Breast epithelium (tissue), 4 donors: ENCODE measurements at regions not wholly inside any gene's neighbourhood (a gene's known extent, or its start where the extent isn't known, plus 50 kb on each side); places are given as distances from the start of the nearest gene placed in this dataset.

Experiments used
- DNase-seq, 2 donors: peaks; one replicate each; pipeline ENCODE4 v3.0.0-alpha.2; 2019; ENCODE audit warnings: low spot score in 2 of 2
- H3K27ac ChIP-seq, 2 donors: fragments of 200-600 bp; sonication (generic) in 1 of 2; one replicate each; pipeline ENCODE4 v1.5.1; 2016 to 2019; ENCODE audit warnings: mild to moderate bottlenecking in 1 of 2
- H3K27me3 ChIP-seq, 2 donors: fragments of 200-600 bp; sonication (generic) in 1 of 2; one replicate each; pipeline versions ENCODE4 v1.5.1 to v1.6.0; 2017 to 2019; ENCODE audit warnings: control low read depth in 1 of 2, mild to moderate bottlenecking in 1 of 2
- H3K36me3 ChIP-seq: fragments of 200-600 bp; one replicate; pipeline ENCODE4 v1.5.1; 2019
- H3K4me1 ChIP-seq, 2 donors: fragments of 200-600 bp; sonication (generic); one replicate each; pipeline ENCODE4 v1.5.1; 2016 to 2019; ENCODE audit warnings: control low read depth in 1 of 2
- H3K4me3 ChIP-seq, 3 donors: fragments of 200-600 bp; sonication (generic); 1 replicate in 2 of 3; 2 replicates in 1 of 3; pipeline ENCODE4 v1.5.1; 2016 to 2019; ENCODE audit warnings: mild to moderate bottlenecking in 3 of 3, moderate library complexity in 2 of 3
- H3K9me3 ChIP-seq, 2 donors: fragments of 200-600 bp; sonication (generic) in 1 of 2; one replicate each; pipeline ENCODE4 v1.5.1; 2016 to 2019; ENCODE audit warnings: control low read depth in 1 of 2
- CTCF ChIP-seq, 3 donors: fragments of 450-650 bp; IDR thresholded peaks; one replicate each; pipeline ENCODE4 v1.5.1; 2016 to 2017; ENCODE audit warnings: antibody characterized with exemption in 3 of 3, mild to moderate bottlenecking in 3 of 3, moderate library complexity in 3 of 3
- POLR2A ChIP-seq: fragments of 450-650 bp; IDR thresholded peaks from one replicate; pipeline ENCODE4 v1.6.1; 2016; ENCODE audit warnings: antibody characterized with exemption, mild to moderate bottlenecking, moderate library complexity
- POLR2AphosphoS5 ChIP-seq, 3 donors: sonication (generic); formaldehyde crosslinking; IDR thresholded peaks; one replicate each; pipeline ENCODE4 v1.6.1; 2017; ENCODE audit warnings: antibody characterized with exemption in 3 of 3
- intact Hi-C: fragments of 100-400 bp; cut with DNase I; formaldehyde crosslinking; loops from one replicate; pipeline ENCODE4 v1.15.1; 2023; ENCODE audit warnings: low total_unique reads

DNA sequence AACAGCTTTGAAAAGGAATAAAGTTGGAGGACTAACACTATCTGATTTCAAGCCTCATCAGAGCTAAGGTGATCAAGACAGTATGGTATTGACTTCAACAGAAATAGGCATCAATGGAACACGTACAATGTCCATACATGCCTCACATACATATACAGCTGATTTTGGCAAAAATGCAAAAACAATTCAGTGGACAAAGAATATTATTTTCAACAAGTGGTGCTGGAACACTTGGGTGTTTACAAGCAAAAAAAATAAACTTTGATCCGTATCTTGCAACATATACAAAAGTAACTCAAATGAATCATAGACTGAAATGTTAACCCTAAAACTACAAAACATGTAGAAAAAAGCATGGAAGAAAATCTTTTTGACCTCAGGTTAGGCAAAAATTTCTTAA is 141.9 kb upstream of the ZC3H11B start:
- Histone ChIP-seq H3K4me1 (no peaks in the 10 kb centered on the region), H3K4me3 (no peak overlapping the region), H3K27me3 (no peaks in the 10 kb centered on the region), H3K27ac (no peak overlapping the region), H3K9me3 (no peaks in the 10 kb centered on the region), H3K36me3 (no peaks in the 10 kb centered on the region)
- intact Hi-C loops = no loop called here
- no peak for DNase-seq
- TF ChIP-seq POLR2AphosphoS5 (IDR thresholded peaks at IDR 0.05) = no peak
- no peak for TF ChIP-seq CTCF (IDR thresholded peaks at IDR 0.05)

- DNase-seq = no peak
- intact Hi-C loops = no loop called here
- H3K36me3 ChIP-seq = no peaks in the 10 kb centered on the region
- H3K4me3 ChIP-seq = no peak overlapping the region
- no peak overlapping the region for H3K27ac ChIP-seq
- no peaks in the 10 kb centered on the region for H3K27me3 ChIP-seq
- no peak for TF ChIP-seq POLR2AphosphoS5 (IDR thresholded peaks at IDR 0.05)
- no peak for TF ChIP-seq POLR2A
- TF ChIP-seq CTCF (IDR thresholded peaks at IDR 0.05) = no peak
- H3K4me1 ChIP-seq = no peaks in the 10 kb centered on the region
- no peaks in the 10 kb centered on the region for H3K9me3 ChIP-seq
Measured at GRCh38 chr1:219753914-219754313, 141.0 kb upstream of the ZC3H11B start.

DNA sequence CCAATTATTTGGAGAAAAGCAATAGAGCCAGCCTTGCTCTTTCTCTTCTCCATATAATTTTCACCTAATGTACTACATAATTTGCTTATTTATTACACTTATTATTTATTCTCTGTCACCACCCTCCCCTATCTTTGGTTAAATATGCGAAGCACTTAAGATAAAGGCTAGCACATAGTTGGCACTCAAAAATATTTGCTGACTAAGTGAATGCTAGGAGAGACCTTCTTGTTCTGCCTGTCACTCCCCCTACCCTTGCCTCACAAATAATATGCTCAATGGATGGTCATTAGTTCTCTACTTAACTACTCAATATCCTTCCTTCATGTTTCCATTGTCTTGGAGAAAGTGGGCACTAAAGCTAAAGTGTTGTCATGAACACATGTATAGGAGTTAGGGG is 139.7 kb upstream of the ZC3H11B start:
- Histone ChIP-seq H3K36me3 (no peaks in the 10 kb centered on the region), H3K27me3 (no peaks in the 10 kb centered on the region), H3K9me3 (no peaks in the 10 kb centered on the region), H3K27ac (no peak overlapping the region), H3K4me1 (no peaks in the 10 kb centered on the region), H3K4me3 (no peak overlapping the region)
- TF ChIP-seq POLR2A (no peak), POLR2AphosphoS5 (IDR thresholded peaks at IDR 0.05) (no peak), CTCF (IDR thresholded peaks at IDR 0.05) (no peak)
- intact Hi-C loops = no loop called here
- no peak for DNase-seq

DNA sequence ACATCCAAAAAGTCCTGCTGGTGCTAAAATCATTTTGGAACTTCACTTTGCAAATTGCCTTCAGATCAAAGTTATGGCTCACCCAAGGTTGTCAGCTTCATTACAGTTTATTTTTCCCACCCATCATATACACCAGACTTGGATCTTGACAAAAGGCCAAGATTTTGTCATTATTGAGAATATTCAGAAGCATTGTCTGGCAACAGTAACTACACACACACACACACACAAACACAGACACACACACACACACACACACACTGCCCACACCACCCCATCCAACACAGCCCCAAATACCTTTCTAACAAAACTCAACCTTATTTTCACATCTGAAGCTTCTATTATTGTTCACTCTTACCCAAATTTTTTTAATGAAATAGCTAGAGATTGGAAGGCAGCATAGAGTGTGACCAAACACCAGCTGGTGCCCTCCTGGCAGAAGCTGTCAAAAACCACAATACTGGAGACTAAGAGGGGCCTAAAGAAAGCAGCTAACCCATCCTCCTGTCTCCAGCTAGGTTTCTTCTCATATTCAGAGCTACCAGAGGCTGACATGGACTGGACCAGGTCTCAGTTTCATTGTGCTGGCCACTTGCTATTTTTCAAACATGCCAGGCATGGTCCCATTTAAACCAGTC is 139.1 kb upstream of the ZC3H11B start:
- intact Hi-C loops = no loop called here
- Histone ChIP-seq H3K4me1 (no peaks in the 10 kb centered on the region), H3K36me3 (no peaks in the 10 kb centered on the region), H3K4me3 (no peak overlapping the region), H3K27me3 (no peaks in the 10 kb centered on the region), H3K27ac (no peak overlapping the region), H3K9me3 (no peaks in the 10 kb centered on the region)
- DNase-seq = no peak
- TF ChIP-seq CTCF (IDR thresholded peaks at IDR 0.05) (no peak), POLR2AphosphoS5 (IDR thresholded peaks at IDR 0.05) (no peak), POLR2A (no peak)

DNA sequence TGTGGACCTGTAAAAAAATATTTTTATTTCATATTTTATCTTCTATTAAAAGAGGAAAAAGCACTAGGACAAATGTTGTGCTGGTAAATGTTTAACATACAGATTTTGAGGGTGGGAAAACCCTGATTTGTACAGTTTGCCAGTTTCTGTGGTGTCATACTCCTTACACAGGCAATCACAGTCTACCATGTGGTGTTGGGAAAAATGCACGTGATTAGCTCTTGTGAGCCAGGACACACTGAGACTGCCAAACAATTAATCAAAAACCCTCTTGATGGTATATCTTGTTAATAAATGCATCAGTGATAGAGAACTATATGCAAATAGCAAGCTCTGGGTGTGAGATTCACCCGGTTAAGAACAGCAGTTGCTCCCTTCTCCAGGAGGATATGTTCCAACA is 136.5 kb upstream of the ZC3H11B start:
- no peak overlapping the region for H3K4me3 ChIP-seq
- H3K27ac ChIP-seq = no peak overlapping the region
- intact Hi-C loops = no loop called here
- no peak for DNase-seq
- no peaks in the 10 kb centered on the region for H3K9me3 ChIP-seq
- no peak for TF ChIP-seq CTCF (IDR thresholded peaks at IDR 0.05)
- TF ChIP-seq POLR2AphosphoS5 (IDR thresholded peaks at IDR 0.05) = no peak
- TF ChIP-seq POLR2A = no peak
- no peaks in the 10 kb centered on the region for H3K4me1 ChIP-seq
- no peaks in the 10 kb centered on the region for H3K27me3 ChIP-seq
- H3K36me3 ChIP-seq = no peaks in the 10 kb centered on the region
